GM23338 (cell line): ENCODE measurements at regions not wholly inside any gene's neighbourhood (a gene's known extent, or its start where the extent isn't known, plus 50 kb on each side); places are given as distances from the start of the nearest gene placed in this dataset.

Experiments used
- ATAC-seq: fragments of 200-7000 bp; cut with Tn5 transposase; 3 replicates; pipeline ENCODE4 v1.9.1; 2020
- DNase-seq: peaks from one replicate; pipeline ENCODE4 v3.0.0-alpha.2; 2015; ENCODE audit warnings: low spot score
- H2AFZ ChIP-seq: fragments of 200-600 bp; sonication (generic); 2 replicates; pipeline ENCODE4 v1.8.0; 2016; ENCODE audit warnings: antibody characterized with exemption, mild to moderate bottlenecking, moderate library complexity
- H3F3A ChIP-seq: fragments of 200-600 bp; sonication (generic); replicated peaks from 2 replicates; pipeline ENCODE4 v1.8.0; 2017; ENCODE audit warnings: antibody characterized with exemption, mixed run types, low read depth
- H3K27ac ChIP-seq: fragments of 200-600 bp; sonication (generic); 2 replicates; pipeline ENCODE4 v1.6.1; 2016; ENCODE audit warnings: low read depth
- H3K27me3 ChIP-seq: fragments of 200-600 bp; sonication (generic); 2 replicates; pipeline ENCODE4 v1.8.0; 2016; ENCODE audit warnings: mild to moderate bottlenecking, mixed run types, moderate library complexity; ENCODE audit not compliant: insufficient read depth
- H3K36me3 ChIP-seq: fragments of 200-600 bp; sonication (generic); 2 replicates; pipeline ENCODE4 v1.8.0; 2016; ENCODE audit warnings: mild to moderate bottlenecking; ENCODE audit not compliant: insufficient read depth
- H3K4me1 ChIP-seq: fragments of 200-600 bp; sonication (generic); 2 replicates; pipeline ENCODE4 v1.8.0; 2016; ENCODE audit warnings: mild to moderate bottlenecking, moderate library complexity; ENCODE audit not compliant: insufficient read depth
- H3K4me2 ChIP-seq: fragments of 200-600 bp; sonication (generic); 2 replicates; pipeline ENCODE4 v1.7.1; 2017; ENCODE audit warnings: mixed run types
- H3K4me3 ChIP-seq: fragments of 200-600 bp; sonication (generic); 2 replicates; pipeline ENCODE4 v1.6.1; 2016; ENCODE audit warnings: mixed run types
- H3K79me2 ChIP-seq: fragments of 200-600 bp; sonication (generic); replicated peaks from 2 replicates; pipeline ENCODE4 v1.8.0; 2017; ENCODE audit warnings: mild to moderate bottlenecking; ENCODE audit not compliant: insufficient read depth
- H3K9me2 ChIP-seq: fragments of 200-600 bp; sonication (generic); 2 replicates; pipeline ENCODE4 v1.8.0; 2017; ENCODE audit not compliant: insufficient read depth
- H4K20me1 ChIP-seq: fragments of 200-600 bp; sonication (generic); replicated peaks from 2 replicates; pipeline ENCODE4 v1.8.0; 2017; ENCODE audit warnings: mild to moderate bottlenecking; ENCODE audit not compliant: insufficient read depth
- H3K27ac Mint-ChIP-seq: 2 replicates; pipeline ENCODE4 v1.8.0; 2020; ENCODE audit warnings: inconsistent platforms, mild to moderate bottlenecking, moderate library complexity, mixed read lengths
- H3K27me3 Mint-ChIP-seq: 3 replicates; pipeline ENCODE4 v1.8.0; 2022; ENCODE audit warnings: low read depth, mild to moderate bottlenecking, moderate library complexity, mixed read lengths, inconsistent platforms; ENCODE audit not compliant: insufficient read depth, poor library complexity
- H3K36me3 Mint-ChIP-seq: 3 replicates; pipeline ENCODE4 v1.8.0; 2021; ENCODE audit warnings: low read depth, mild to moderate bottlenecking, inconsistent platforms, moderate library complexity, mixed read lengths
- H3K4me1 Mint-ChIP-seq: 3 replicates; pipeline ENCODE4 v1.8.0; 2020; ENCODE audit warnings: mild to moderate bottlenecking, inconsistent platforms, mixed read lengths
- H3K4me3 Mint-ChIP-seq: 3 replicates; pipeline ENCODE4 v1.8.0; 2021; ENCODE audit warnings: moderate library complexity, mild to moderate bottlenecking, inconsistent platforms, mixed read lengths
- H3K9me3 Mint-ChIP-seq: 3 replicates; pipeline ENCODE4 v1.8.0; 2020; ENCODE audit warnings: moderate library complexity, mild to moderate bottlenecking, inconsistent platforms, mixed read lengths
- CREB1 ChIP-seq: fragments of 250-450 bp; sonication (Bioruptor Pico); IDR thresholded peaks from 2 replicates; pipeline ENCODE4 v1.5.0; 2020; ENCODE audit warnings: low read depth, mild to moderate bottlenecking, moderate library complexity
- JUNB ChIP-seq: IDR thresholded peaks from one replicate; pipeline ENCODE4 v1.6.1; 2016; ENCODE audit warnings: antibody characterized with exemption; ENCODE audit not compliant: unreplicated experiment
- POLR2AphosphoS5 ChIP-seq: IDR thresholded peaks from 2 replicates; pipeline ENCODE4 v1.6.1; 2016; ENCODE audit warnings: antibody characterized with exemption, low read depth
- ZNF462 ChIP-seq: fragments of 250-450 bp; sonication (Bioruptor Pico); IDR thresholded peaks from 2 replicates; pipeline ENCODE4 v1.5.0; 2020; ENCODE audit warnings: mild to moderate bottlenecking, moderate library complexity
- TF ChIP-seq, protein P1 (sequence below), 2 experiments: fragments of 200-600 bp in 1 of 2; sonication (generic) in 1 of 2; conservative IDR thresholded peaks; 2 replicates each; pipeline versions ENCODE4 v1.5.1 to v1.6.1; 2016 to 2017; ENCODE audit warnings: antibody characterized with exemption in 2 of 2, low read depth in 2 of 2, mild to moderate bottlenecking in 2 of 2, moderate library complexity in 1 of 2

- TF ChIP-seq, protein P1, sequence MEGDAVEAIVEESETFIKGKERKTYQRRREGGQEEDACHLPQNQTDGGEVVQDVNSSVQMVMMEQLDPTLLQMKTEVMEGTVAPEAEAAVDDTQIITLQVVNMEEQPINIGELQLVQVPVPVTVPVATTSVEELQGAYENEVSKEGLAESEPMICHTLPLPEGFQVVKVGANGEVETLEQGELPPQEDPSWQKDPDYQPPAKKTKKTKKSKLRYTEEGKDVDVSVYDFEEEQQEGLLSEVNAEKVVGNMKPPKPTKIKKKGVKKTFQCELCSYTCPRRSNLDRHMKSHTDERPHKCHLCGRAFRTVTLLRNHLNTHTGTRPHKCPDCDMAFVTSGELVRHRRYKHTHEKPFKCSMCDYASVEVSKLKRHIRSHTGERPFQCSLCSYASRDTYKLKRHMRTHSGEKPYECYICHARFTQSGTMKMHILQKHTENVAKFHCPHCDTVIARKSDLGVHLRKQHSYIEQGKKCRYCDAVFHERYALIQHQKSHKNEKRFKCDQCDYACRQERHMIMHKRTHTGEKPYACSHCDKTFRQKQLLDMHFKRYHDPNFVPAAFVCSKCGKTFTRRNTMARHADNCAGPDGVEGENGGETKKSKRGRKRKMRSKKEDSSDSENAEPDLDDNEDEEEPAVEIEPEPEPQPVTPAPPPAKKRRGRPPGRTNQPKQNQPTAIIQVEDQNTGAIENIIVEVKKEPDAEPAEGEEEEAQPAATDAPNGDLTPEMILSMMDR (conservative IDR thresholded peaks at IDR 0.05; ENCODE audit: low read depth in 2 of 2), result no peak
- TF ChIP-seq ZNF462, result no peak
Measured at GRCh38 chr5:43875741-43876140, 272.8 kb downstream of the NNT start (continued).

DNA sequence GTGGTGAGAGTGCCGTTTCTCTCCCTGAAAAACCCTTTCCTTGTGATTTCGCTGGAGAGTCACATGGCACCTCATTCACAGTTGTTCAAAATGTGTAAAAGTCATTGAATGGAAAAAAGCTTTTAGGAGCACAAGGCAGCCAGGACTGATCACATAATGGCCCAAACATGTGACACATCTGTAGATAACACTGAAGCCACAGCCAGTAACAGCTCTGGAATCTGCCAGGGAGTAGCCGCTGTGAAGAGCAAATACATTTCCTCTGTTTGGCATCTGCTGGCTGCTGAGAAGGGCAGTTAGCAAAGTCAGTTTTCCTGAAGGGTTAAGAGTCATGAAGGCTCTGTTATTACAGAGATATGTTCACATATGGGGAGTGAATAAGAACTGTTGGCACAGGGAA, 271.8 kb downstream of the NNT start:
- Mint-ChIP-seq H3K4me1 (no peaks in the 10 kb centered on the region), H3K27ac (no peak overlapping the region), H3K4me3 (no peak overlapping the region), H3K36me3 (no peaks in the 10 kb centered on the region), H3K9me3 (no peaks in the 10 kb centered on the region), H3K27me3 (peaks cover 2% of the 10 kb centered on the region)
- TF ChIP-seq JUNB (no peak), POLR2AphosphoS5 (no peak), CREB1 (no peak), ZNF462 (no peak)
- Histone ChIP-seq H3K27ac (no peak overlapping the region), H2AFZ (no peak overlapping the region), H3K4me2 (no peak overlapping the region), H3K27me3 (no peaks in the 10 kb centered on the region), H3K9me2 (no peaks in the 10 kb centered on the region), H3F3A (no peaks in the 10 kb centered on the region), H3K4me1 (no peaks in the 10 kb centered on the region), H4K20me1 (no peaks in the 10 kb centered on the region), H3K36me3 (no peaks in the 10 kb centered on the region), H3K79me2 (no peaks in the 10 kb centered on the region), H3K4me3 (no peak overlapping the region)
- DNase-seq (no peak), ATAC-seq (no peak)
